HepG2 (cell line): ENCODE measurements at regions not wholly inside any gene's neighbourhood (a gene's known extent, or its start where the extent isn't known, plus 50 kb on each side); places are given as distances from the start of the nearest gene placed in this dataset.

ENCODE experiments used
- ATAC-seq: fragments of 200-7000 bp; cut with Tn5 transposase; 3 replicates; pipeline ENCODE4 v1.9.1; 2020; ENCODE audit warnings: mild to moderate bottlenecking, moderate library complexity
- BruUV-seq: library from RNA; stranded (reverse); fragments of 400-500 nt; replicated peaks from 2 replicates; lab custom pipeline; 2021; lab: Mats Ljungman, UMichigan
- CTCF ChIA-PET: fragments of 300-600 bp; formaldehyde crosslinking; extraction: SDS; loops from one replicate; lab custom pipeline; 2021; ENCODE audit warnings: low total read pairs, inconsistent platforms, low intra/inter-chr PET ratio; lab: Yijun Ruan, JAX
- POLR2A ChIA-PET: fragments of 350-600 bp; sonication (Branson Sonifier 250); formaldehyde crosslinking; loops from one replicate; lab custom pipeline; 2020; ENCODE audit warnings: antibody characterized with exemption, inconsistent platforms; lab: Yijun Ruan, JAX
- DNase-seq: peaks from one replicate; pipeline ENCODE4 v3.0.0-alpha.2; 2015; ENCODE audit warnings: low spot score
- FAIRE-seq: peaks from 3 replicates; lab custom pipeline; 2011; peaks lifted over from hg19 to GRCh38; lab: Jason Lieb, UNC
- H2AFZ ChIP-seq: one replicate; pipeline ENCODE4 v1.6.1; 2011; ENCODE audit warnings: low read length, inconsistent platforms
- H3K27ac ChIP-seq: fragments of 300-600 bp; 3 replicates; pipeline ENCODE4 v1.8.0; 2011; ENCODE audit warnings: mixed run types, mild to moderate bottlenecking, mixed read lengths, low read length, inconsistent platforms; ENCODE audit not compliant: insufficient read depth; ENCODE audit errors: extremely low read length
- H3K27me3 ChIP-seq, 2 experiments: fragments of 200-600 bp in 1 of 2; 2 replicates in 1 of 2; 3 replicates in 1 of 2; pipeline versions ENCODE4 v1.6.0 to v1.8.0; 2011; ENCODE audit warnings: low read length in 2 of 2, mild to moderate bottlenecking in 2 of 2, moderate library complexity in 2 of 2, inconsistent platforms in 1 of 2; ENCODE audit not compliant: insufficient read depth in 2 of 2, control insufficient read depth in 1 of 2
- H3K36me3 ChIP-seq, 2 experiments: fragments of 200-600 bp in 1 of 2; replicated peaks in 1 of 2; 2 replicates in 1 of 2; 3 replicates in 1 of 2; pipeline versions ENCODE4 v1.5.1 to v1.8.0; 2011; ENCODE audit warnings: low read length in 2 of 2, inconsistent platforms in 1 of 2; ENCODE audit not compliant: insufficient read depth in 2 of 2, control insufficient read depth in 1 of 2
- H3K4me1 ChIP-seq: 2 replicates; pipeline ENCODE4 v1.5.1; 2012; ENCODE audit warnings: low read length, inconsistent platforms; ENCODE audit not compliant: insufficient read depth
- H3K4me2 ChIP-seq: 2 replicates; pipeline ENCODE4 v1.6.0; 2011; ENCODE audit warnings: low read depth, low read length, inconsistent platforms
- H3K4me3 ChIP-seq, 3 experiments: fragments of 200-600 bp in 1 of 3; sonication (generic), shearing (Covaris generic) in 1 of 3; replicated peaks in 1 of 3; 2 replicates each; pipeline ENCODE4 v1.5.1; 2011 to 2016; ENCODE audit warnings: low read length in 3 of 3, inconsistent platforms in 2 of 3, low read depth in 2 of 3, mild to moderate bottlenecking in 2 of 3, control low read depth in 1 of 3, mixed read lengths in 1 of 3; ENCODE audit not compliant: insufficient read depth in 1 of 3
- H3K79me2 ChIP-seq: one replicate; pipeline ENCODE4 v1.6.1; 2011; ENCODE audit warnings: low read length, inconsistent platforms; ENCODE audit not compliant: insufficient read depth
- H3K9ac ChIP-seq: 2 replicates; pipeline ENCODE4 v1.6.0; 2011; ENCODE audit warnings: mild to moderate bottlenecking, low read depth, low read length, inconsistent platforms; ENCODE audit not compliant: insufficient read depth
- H3K9me3 ChIP-seq: 2 replicates; pipeline ENCODE4 v1.5.1; 2012; ENCODE audit warnings: mild to moderate bottlenecking, low read length
- H4K20me1 ChIP-seq: 2 replicates; pipeline ENCODE4 v1.6.0; 2011; ENCODE audit warnings: inconsistent platforms, mild to moderate bottlenecking, low read length, moderate library complexity; ENCODE audit not compliant: insufficient read depth
- ATF7 ChIP-seq, 2 experiments: fragments of 450-650 bp in 1 of 2; sonication (generic) in 1 of 2; formaldehyde crosslinking in 1 of 2; IDR thresholded peaks; 2 replicates each; pipeline versions ENCODE4 v1.4.0 to v1.6.1; 2016 to 2020; ENCODE audit warnings: antibody characterized with exemption in 1 of 2, mild to moderate bottlenecking in 1 of 2, missing genetic modification reagents in 1 of 2
- CREB1 ChIP-seq, 2 experiments: fragments of 450-650 bp in 1 of 2; IDR thresholded peaks; 2 replicates each; pipeline ENCODE4 v1.6.1; 2016 to 2017; ENCODE audit warnings: control low read depth in 1 of 2, mild to moderate bottlenecking in 1 of 2, missing compliant biosample characterization in 1 of 2, missing genetic modification characterization in 1 of 2
- FOXP1 ChIP-seq, 2 experiments: fragments of 450-650 bp in 1 of 2; IDR thresholded peaks; 2 replicates each; pipeline ENCODE4 v1.6.1; 2017 to 2018; ENCODE audit warnings: antibody characterized with exemption in 1 of 2
- HIC2 ChIP-seq: sonication (generic); formaldehyde crosslinking; IDR thresholded peaks from 2 replicates; pipeline ENCODE4 v1.9.0; 2022; ENCODE audit warnings: low read depth, missing genetic modification reagents
- HNF1A ChIP-seq, 2 experiments: sonication (generic) in 1 of 2; formaldehyde crosslinking in 1 of 2; IDR thresholded peaks; 2 replicates each; pipeline versions ENCODE4 v1.4.0 to v1.6.1; 2016 to 2020; ENCODE audit warnings: borderline replicate concordance in 1 of 2, low read depth in 1 of 2, mild to moderate bottlenecking in 1 of 2, missing genetic modification reagents in 1 of 2
- KDM5A ChIP-seq: fragments of 200-600 bp; sonication (generic); IDR thresholded peaks from 2 replicates; pipeline ENCODE4 v1.7.0; 2018; ENCODE audit warnings: antibody characterized with exemption, mild to moderate bottlenecking, low read length, borderline replicate concordance
- MAFF ChIP-seq: IDR thresholded peaks from 2 replicates; pipeline ENCODE4 v1.6.1; 2011; ENCODE audit warnings: low read depth, low read length, improper control_type of control experiment
- MED8 ChIP-seq: sonication (generic); formaldehyde crosslinking; IDR thresholded peaks from 2 replicates; pipeline ENCODE4 v1.8.1; 2023; ENCODE audit warnings: mild to moderate bottlenecking, missing genetic modification reagents; ENCODE audit not compliant: insufficient replicate concordance
- ZNF446 ChIP-seq: sonication (generic); formaldehyde crosslinking; IDR thresholded peaks from 2 replicates; pipeline ENCODE4 v1.5.0; 2020; ENCODE audit warnings: mild to moderate bottlenecking, missing genetic modification reagents
- WGBS: methylation state at CpG from one replicate; pipeline ENCODE4 v1.1.6; 2017; ENCODE audit warnings: low lambda C conversion rate; 5-methylcytosine and 5-hydroxymethylcytosine counted together
- in situ Hi-C: cut with HindIII; loops from 2 replicates; pipeline ENCODE4 v1.10.0; 2017; ENCODE audit warnings: low pct_unique_long_range_greater_than_20kb; ENCODE audit not compliant: extremely low pct_ligation_motif_present
- intact Hi-C: fragments of 100-400 bp; cut with micrococcal nuclease; formaldehyde crosslinking; loops from one replicate; pipeline ENCODE4 v1.10.0; 2022; ENCODE audit not compliant: unreplicated experiment
- TF ChIP-seq, protein P1 (sequence below): sonication (generic); formaldehyde crosslinking; IDR thresholded peaks from 2 replicates; pipeline ENCODE4 v1.5.1; 2020; ENCODE audit warnings: mild to moderate bottlenecking, missing genetic modification reagents, borderline replicate concordance

DNA sequence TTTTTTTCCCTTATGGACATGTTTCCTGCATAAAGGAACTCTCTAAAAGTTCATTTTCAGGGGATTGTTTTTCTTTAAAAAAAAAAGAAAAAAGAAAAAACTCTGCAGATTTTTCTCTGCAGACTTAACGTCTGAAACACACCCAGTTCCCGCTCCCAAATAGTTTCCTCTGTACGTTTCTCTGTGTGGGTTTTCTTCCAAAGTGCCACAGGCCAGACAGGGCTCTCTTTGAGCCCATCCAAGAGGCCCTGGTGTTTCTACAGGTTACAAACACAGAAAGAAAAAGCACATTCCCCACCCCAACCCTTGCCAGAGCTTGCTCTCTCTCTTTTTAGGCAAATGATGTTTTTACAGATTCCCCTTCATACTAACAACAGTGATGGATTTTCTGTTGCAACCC lies 258.6 kb downstream of the FNDC1 start (continued):
- TF ChIP-seq, protein P1, sequence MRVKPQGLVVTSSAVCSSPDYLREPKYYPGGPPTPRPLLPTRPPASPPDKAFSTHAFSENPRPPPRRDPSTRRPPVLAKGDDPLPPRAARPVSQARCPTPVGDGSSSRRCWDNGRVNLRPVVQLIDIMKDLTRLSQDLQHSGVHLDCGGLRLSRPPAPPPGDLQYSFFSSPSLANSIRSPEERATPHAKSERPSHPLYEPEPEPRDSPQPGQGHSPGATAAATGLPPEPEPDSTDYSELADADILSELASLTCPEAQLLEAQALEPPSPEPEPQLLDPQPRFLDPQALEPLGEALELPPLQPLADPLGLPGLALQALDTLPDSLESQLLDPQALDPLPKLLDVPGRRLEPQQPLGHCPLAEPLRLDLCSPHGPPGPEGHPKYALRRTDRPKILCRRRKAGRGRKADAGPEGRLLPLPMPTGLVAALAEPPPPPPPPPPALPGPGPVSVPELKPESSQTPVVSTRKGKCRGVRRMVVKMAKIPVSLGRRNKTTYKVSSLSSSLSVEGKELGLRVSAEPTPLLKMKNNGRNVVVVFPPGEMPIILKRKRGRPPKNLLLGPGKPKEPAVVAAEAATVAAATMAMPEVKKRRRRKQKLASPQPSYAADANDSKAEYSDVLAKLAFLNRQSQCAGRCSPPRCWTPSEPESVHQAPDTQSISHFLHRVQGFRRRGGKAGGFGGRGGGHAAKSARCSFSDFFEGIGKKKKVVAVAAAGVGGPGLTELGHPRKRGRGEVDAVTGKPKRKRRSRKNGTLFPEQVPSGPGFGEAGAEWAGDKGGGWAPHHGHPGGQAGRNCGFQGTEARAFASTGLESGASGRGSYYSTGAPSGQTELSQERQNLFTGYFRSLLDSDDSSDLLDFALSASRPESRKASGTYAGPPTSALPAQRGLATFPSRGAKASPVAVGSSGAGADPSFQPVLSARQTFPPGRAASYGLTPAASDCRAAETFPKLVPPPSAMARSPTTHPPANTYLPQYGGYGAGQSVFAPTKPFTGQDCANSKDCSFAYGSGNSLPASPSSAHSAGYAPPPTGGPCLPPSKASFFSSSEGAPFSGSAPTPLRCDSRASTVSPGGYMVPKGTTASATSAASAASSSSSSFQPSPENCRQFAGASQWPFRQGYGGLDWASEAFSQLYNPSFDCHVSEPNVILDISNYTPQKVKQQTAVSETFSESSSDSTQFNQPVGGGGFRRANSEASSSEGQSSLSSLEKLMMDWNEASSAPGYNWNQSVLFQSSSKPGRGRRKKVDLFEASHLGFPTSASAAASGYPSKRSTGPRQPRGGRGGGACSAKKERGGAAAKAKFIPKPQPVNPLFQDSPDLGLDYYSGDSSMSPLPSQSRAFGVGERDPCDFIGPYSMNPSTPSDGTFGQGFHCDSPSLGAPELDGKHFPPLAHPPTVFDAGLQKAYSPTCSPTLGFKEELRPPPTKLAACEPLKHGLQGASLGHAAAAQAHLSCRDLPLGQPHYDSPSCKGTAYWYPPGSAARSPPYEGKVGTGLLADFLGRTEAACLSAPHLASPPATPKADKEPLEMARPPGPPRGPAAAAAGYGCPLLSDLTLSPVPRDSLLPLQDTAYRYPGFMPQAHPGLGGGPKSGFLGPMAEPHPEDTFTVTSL (CRISPR knock-in tag) = no peak
- TF ChIP-seq MAFF = no peak
- no peak for TF ChIP-seq FOXP1 (IDR thresholded peaks at IDR 0.05)
- TF ChIP-seq FOXP1 (CRISPR knock-in tag; IDR thresholded peaks at IDR 0.05) = no peak
- TF ChIP-seq, all 625 proteins: peak for 0

DNA sequence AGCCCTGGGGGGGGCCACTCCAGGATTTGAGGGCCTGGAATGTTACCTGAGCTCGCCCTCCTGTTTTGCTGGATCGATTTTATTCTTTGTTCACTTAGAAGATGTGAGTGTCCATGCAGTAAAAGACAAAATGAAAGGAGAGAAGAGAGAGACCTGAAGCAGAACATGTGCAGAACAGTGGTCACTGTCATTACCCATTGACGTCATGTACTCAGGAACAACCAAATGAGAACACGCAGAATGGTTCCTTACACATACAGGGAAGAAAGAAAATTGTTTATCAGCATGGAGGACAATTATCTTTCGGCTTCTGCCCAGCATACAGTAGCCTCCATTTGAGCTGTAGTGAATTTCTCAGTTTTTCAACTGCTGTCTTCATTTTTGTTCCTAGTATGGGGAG lies 258.1 kb downstream of the FNDC1 start:
- Histone ChIP-seq H3K4me1 (no peaks in the 10 kb centered on the region), H2AFZ (no peak overlapping the region), H4K20me1 (no peaks in the 10 kb centered on the region), H3K36me3 (no peaks in the 10 kb centered on the region), H3K27me3 (peaks cover under 1 to 10% of the 10 kb centered on the region in 2 experiments; a peak in 3 of 5 replicates), H3K79me2 (no peaks in the 10 kb centered on the region), H3K9me3 (peaks cover 8% of the 10 kb centered on the region; the same call in 1 of the 2 replicates), H3K27ac (no peak overlapping the region), H3K4me3 (no peak overlapping the region), H3K9ac (no peak overlapping the region), H3K4me2 (no peak overlapping the region)
- no peak for ATAC-seq
- CTCF ChIA-PET = no interaction called here
- WGBS = 8% methylated on average over 5 of the region's 5 CpGs
- intact Hi-C loops (no loop called here), in situ Hi-C loops (no loop called here)
- POLR2A ChIA-PET = no interaction called here
- BruUV-seq = no TSS peak
- DNase-seq = no peak
- TF ChIP-seq KDM5A = no peak
- TF ChIP-seq HNF1A (IDR thresholded peaks at IDR 0.05; ENCODE audit: low read depth) = no peak
- TF ChIP-seq HNF1A (CRISPR knock-in tag; IDR thresholded peaks at IDR 0.05; ENCODE audit: borderline replicate concordance) = no peak
- peak; percentile 80 for TF ChIP-seq CREB1 (IDR thresholded peaks at IDR 0.05)
- TF ChIP-seq CREB1 (CRISPR knock-in tag; IDR thresholded peaks at IDR 0.05) = no peak
- TF ChIP-seq ZNF446 (CRISPR knock-in tag) = no peak
- peak; percentile 76 for TF ChIP-seq ATF7 (IDR thresholded peaks at IDR 0.05)
- no peak for TF ChIP-seq ATF7 (CRISPR knock-in tag; IDR thresholded peaks at IDR 0.05)
- no peak for TF ChIP-seq HIC2 (CRISPR knock-in tag)
- TF ChIP-seq MED8 (CRISPR knock-in tag) = no peak
- FAIRE-seq = no peak
